HG02588 (cell line): ENCODE measurements at regions not wholly inside any gene's neighbourhood (a gene's known extent, or its start where the extent isn't known, plus 50 kb on each side); places are given as distances from the start of the nearest gene placed in this dataset.
"Not testable (repeated sequence)": the region's sequence is repeated elsewhere in the genome, so short reads cannot be mapped to it uniquely, and the experiment has no call there.

Experiments
- ATAC-seq: cut with Tn5 transposase; IDR thresholded peaks from one replicate; pipeline ENCODE4 v1.9.1; 2021; ENCODE audit warnings: mild to moderate bottlenecking, moderate library complexity; ENCODE audit not compliant: unreplicated experiment

- ATAC-seq, result no peak
Observed at GRCh38 chrX:131595120-131595519, 51.2 kb downstream of the OR13H1 start.

- no peak for ATAC-seq
Observed at GRCh38 chrX:131607792-131608369, 64.0 kb downstream of the OR13H1 start.

GRCh38 chrX:131609480-131609879, 65.6 kb downstream of the OR13H1 start:
- ATAC-seq, result no peak

- ATAC-seq, result no peak
Observed at GRCh38 chrX:131613260-131613659, 69.4 kb downstream of the OR13H1 start.

- no peak for ATAC-seq
Observed at GRCh38 chrX:131614241-131614640, 70.4 kb downstream of the OR13H1 start.

GRCh38 chrX:131617182-131617581, 73.3 kb downstream of the OR13H1 start:
- no peak for ATAC-seq

GRCh38 chrX:131621650-131622049, 77.8 kb downstream of the OR13H1 start:
- ATAC-seq, result no peak

- no peak for ATAC-seq
Observed at GRCh38 chrX:131626681-131627296, 82.9 kb downstream of the OR13H1 start.

GRCh38 chrX:131630534-131630933, 86.7 kb downstream of the OR13H1 start:
- no peak for ATAC-seq

- no peak for ATAC-seq
Observed at GRCh38 chrX:131633285-131633917, 89.5 kb downstream of the OR13H1 start.

GRCh38 chrX:131634900-131635299, 91.0 kb downstream of the OR13H1 start:
- no peak for ATAC-seq

- no peak for ATAC-seq
Observed at GRCh38 chrX:131646106-131646505, 102.2 kb downstream of the OR13H1 start.

GRCh38 chrX:131649741-131650140, 105.9 kb downstream of the OR13H1 start:
- ATAC-seq, result no peak

GRCh38 chrX:131650637-131651410, 107.0 kb downstream of the OR13H1 start:
- ATAC-seq, result no peak

- ATAC-seq, result not testable (repeated sequence)
Observed at GRCh38 chrX:131663726-131664125, 119.9 kb downstream of the OR13H1 start.

- ATAC-seq, result no peak
Observed at GRCh38 chrX:131671735-131672134, 127.9 kb downstream of the OR13H1 start.

GRCh38 chrX:131675596-131676194, 131.8 kb downstream of the OR13H1 start:
- no peak for ATAC-seq

- peak; percentile 59 for ATAC-seq
Observed at GRCh38 chrX:131677655-131678628, 134.1 kb downstream of the OR13H1 start.

- not testable (repeated sequence) for ATAC-seq
Observed at GRCh38 chrX:131682735-131683134, 138.9 kb downstream of the OR13H1 start.

GRCh38 chrX:131693359-131693758, 149.5 kb downstream of the OR13H1 start:
- ATAC-seq, result no peak
